Transverse colon (tissue), 4 donors: ENCODE measurements at regions not wholly inside any gene's neighbourhood (a gene's known extent, or its start where the extent isn't known, plus 50 kb on each side); places are given as distances from the start of the nearest gene placed in this dataset.
"Not testable (repeated sequence)": the region's sequence is repeated elsewhere in the genome, so short reads cannot be mapped to it uniquely, and the experiment has no call there.

Source experiments
- CTCF ChIP-seq, 5 experiments: fragments of 200-600 bp in 3 of 5; fragments of 450-650 bp in 2 of 5; sonication (generic) in 3 of 5; IDR thresholded peaks; 1 replicate in 2 of 5; 2 replicates in 3 of 5; pipeline ENCODE4 v1.5.1; 2016 to 2017; ENCODE audit warnings: antibody characterized with exemption in 5 of 5, inconsistent platforms in 3 of 5, mild to moderate bottlenecking in 2 of 5, moderate library complexity in 1 of 5
- EP300 ChIP-seq: sonication (generic); formaldehyde crosslinking; IDR thresholded peaks from one replicate; pipeline ENCODE4 v1.6.1; 2017; ENCODE audit warnings: antibody characterized with exemption, low read depth
- POLR2A ChIP-seq: fragments of 450-650 bp; IDR thresholded peaks from one replicate; pipeline ENCODE4 v1.6.1; 2016; ENCODE audit warnings: antibody characterized with exemption, mild to moderate bottlenecking, moderate library complexity
- POLR2AphosphoS5 ChIP-seq, 3 donors: sonication (generic); formaldehyde crosslinking; IDR thresholded peaks; one replicate each; pipeline ENCODE4 v1.6.1; 2016; ENCODE audit warnings: antibody characterized with exemption in 3 of 3

- not testable (repeated sequence) for TF ChIP-seq EP300; CTCF (IDR thresholded peaks at IDR 0.05); POLR2A; POLR2AphosphoS5 (IDR thresholded peaks at IDR 0.05)
These were observed 154.7 kb upstream of the FAM20C start for GRCh38 chr7:37656-38055.
